OCI-LY7 (cell line): ENCODE measurements at regions not wholly inside any gene's neighbourhood (a gene's known extent, or its start where the extent isn't known, plus 50 kb on each side); places are given as distances from the start of the nearest gene placed in this dataset.

Source experiments
- BruUV-seq: library from RNA; stranded (reverse); fragments of 400-500 nt; replicated peaks from 2 replicates; lab custom pipeline; 2021; lab: Mats Ljungman, UMichigan
- CTCF ChIA-PET: fragments of 300-600 bp; sonication (Branson Sonifier 250); formaldehyde crosslinking; loops from one replicate; lab custom pipeline; 2022; ENCODE audit warnings: antibody characterized with exemption; ENCODE audit not compliant: unreplicated experiment; lab: Charles Lee
- POLR2A ChIA-PET: fragments of 300-600 bp; sonication (Branson Sonifier 250); formaldehyde crosslinking; loops from one replicate; lab custom pipeline; 2022; ENCODE audit warnings: antibody characterized with exemption; lab: Charles Lee
- DNase-seq: peaks from one replicate; pipeline ENCODE4 v3.0.0-alpha.2; 2015; ENCODE audit warnings: low spot score
- H2AFZ ChIP-seq: fragments of 200-600 bp; sonication (generic), shearing (Covaris generic); 2 replicates; pipeline ENCODE4 v1.6.1; 2014; ENCODE audit warnings: mild to moderate bottlenecking, antibody characterized with exemption, low read length, moderate library complexity
- H3K27ac ChIP-seq: fragments of 200-600 bp; sonication (generic); 2 replicates; pipeline ENCODE4 v1.5.1; 2014; ENCODE audit warnings: mixed run types, low read depth, mild to moderate bottlenecking, moderate library complexity, low read length, inconsistent platforms; ENCODE audit not compliant: poor library complexity, severe bottlenecking
- H3K36me3 ChIP-seq: fragments of 200-600 bp; sonication (generic); 2 replicates; pipeline ENCODE4 v1.6.1; 2014; ENCODE audit warnings: mild to moderate bottlenecking, antibody characterized with exemption, low read length, moderate library complexity, mixed read lengths; ENCODE audit not compliant: insufficient read depth
- H3K4me1 ChIP-seq: fragments of 200-600 bp; sonication (generic); 2 replicates; pipeline ENCODE4 v1.5.1; 2014; ENCODE audit warnings: mild to moderate bottlenecking, low read length; ENCODE audit not compliant: insufficient read depth, poor library complexity, severe bottlenecking
- H3K4me2 ChIP-seq: fragments of 200-600 bp; sonication (generic); 2 replicates; pipeline ENCODE4 v1.6.1; 2014; ENCODE audit warnings: mild to moderate bottlenecking, low read length
- H3K4me3 ChIP-seq: fragments of 200-600 bp; sonication (generic); 2 replicates; pipeline ENCODE4 v1.5.1; 2014; ENCODE audit warnings: mild to moderate bottlenecking, low read depth, low read length; ENCODE audit not compliant: poor library complexity, severe bottlenecking
- H3K79me2 ChIP-seq: fragments of 200-600 bp; sonication (generic); 2 replicates; pipeline ENCODE4 v1.6.1; 2016; ENCODE audit warnings: low read depth, mild to moderate bottlenecking, low read length, moderate library complexity, mixed read lengths; ENCODE audit not compliant: insufficient read depth
- H3K9me2 ChIP-seq: fragments of 200-600 bp; sonication (generic); 2 replicates; pipeline ENCODE4 v1.6.1; 2016; ENCODE audit warnings: mild to moderate bottlenecking, low read length, mixed read lengths; ENCODE audit not compliant: insufficient read depth
- H3K9me3 ChIP-seq: fragments of 200-600 bp; sonication (generic); 2 replicates; pipeline ENCODE4 v1.6.1; 2014; ENCODE audit warnings: mild to moderate bottlenecking, mixed run types, low read length, mixed read lengths
- H4K20me1 ChIP-seq: fragments of 200-600 bp; sonication (generic); 2 replicates; pipeline ENCODE4 v1.6.1; 2014; ENCODE audit warnings: mild to moderate bottlenecking, antibody characterized with exemption, low read length, moderate library complexity, mixed read lengths; ENCODE audit not compliant: insufficient read depth
- CTCF ChIP-seq: fragments of 200-600 bp; sonication (generic); conservative IDR thresholded peaks from 2 replicates; pipeline ENCODE4 v1.5.1; 2014; ENCODE audit warnings: mild to moderate bottlenecking, antibody characterized with exemption, low read length, moderate library complexity, mixed read lengths
- EZH2phosphoT487 ChIP-seq: fragments of 200-600 bp; sonication (generic); IDR thresholded peaks from 2 replicates; pipeline ENCODE4 v1.6.1; 2018; ENCODE audit warnings: low read depth, borderline replicate concordance, mild to moderate bottlenecking, mixed run types, antibody characterized with exemption, low read length, moderate library complexity, mixed read lengths
- intact Hi-C: fragments of 100-400 bp; cut with micrococcal nuclease; formaldehyde crosslinking; loops from one replicate; pipeline ENCODE4 v1.10.0; 2022; ENCODE audit not compliant: unreplicated experiment

- no peak for DNase-seq
- intact Hi-C loops, result no loop called here
- Histone ChIP-seq H3K4me3 (no peak overlapping the region), H3K27ac (no peak overlapping the region), H3K4me1 (no peaks in the 10 kb centered on the region), H3K9me2 (no peaks in the 10 kb centered on the region), H4K20me1 (no peaks in the 10 kb centered on the region), H3K79me2 (no peaks in the 10 kb centered on the region), H3K9me3 (no peaks in the 10 kb centered on the region), H2AFZ (no peak overlapping the region), H3K36me3 (no peaks in the 10 kb centered on the region), H3K4me2 (no peak overlapping the region)
- ChIA-PET POLR2A (interaction anchor here (0.6 to 1.1 kb wide), 2 partner anchors 19 to 323 kb away, joined by 3 to 4 read pairs; no protein-coding TSS in a partner anchor), CTCF (no interaction called here)
- no TSS peak for BruUV-seq
- no peak for TF ChIP-seq EZH2phosphoT487
- TF ChIP-seq CTCF, result no peak
Observed at GRCh38 chr14:86143248-86143647, 613.3 kb downstream of the FLRT2 start.

- Histone ChIP-seq H3K4me1 (no peaks in the 10 kb centered on the region), H2AFZ (no peak overlapping the region), H3K9me3 (no peaks in the 10 kb centered on the region), H3K4me2 (no peak overlapping the region), H4K20me1 (no peaks in the 10 kb centered on the region), H3K9me2 (no peaks in the 10 kb centered on the region), H3K79me2 (no peaks in the 10 kb centered on the region), H3K27ac (no peak overlapping the region), H3K36me3 (no peaks in the 10 kb centered on the region), H3K4me3 (no peak overlapping the region)
- no TSS peak for BruUV-seq
- intact Hi-C loops, result no loop called here
- ChIA-PET POLR2A (interaction anchor here (0.6 kb wide), 1 partner anchor 8 kb away, joined by 3 read pairs; no protein-coding TSS in a partner anchor), CTCF (no interaction called here)
- DNase-seq, result no peak
- no peak for TF ChIP-seq CTCF
- TF ChIP-seq EZH2phosphoT487, result no peak
Observed at GRCh38 chr14:86141966-86142365, 612.0 kb downstream of the FLRT2 start.

- no peaks in the 10 kb centered on the region for H4K20me1 ChIP-seq
- no TSS peak for BruUV-seq
Observed at GRCh38 chr14:86129426-86129825, 599.5 kb downstream of the FLRT2 start.

More at GRCh38 chr14:86129426-86129825, 599.5 kb downstream of the FLRT2 start:
- H3K9me2 ChIP-seq, result no peaks in the 10 kb centered on the region
- H3K4me3 ChIP-seq, result no peak overlapping the region
- H3K36me3 ChIP-seq, result no peaks in the 10 kb centered on the region
- no peak for TF ChIP-seq EZH2phosphoT487
- TF ChIP-seq CTCF, result no peak
- no peak overlapping the region for H3K4me2 ChIP-seq
- no peak for DNase-seq
- no peak overlapping the region for H2AFZ ChIP-seq
- ChIA-PET POLR2A (no interaction called here), CTCF (no interaction called here)
- H3K79me2 ChIP-seq, result no peaks in the 10 kb centered on the region
- H3K4me1 ChIP-seq, result no peaks in the 10 kb centered on the region
- intact Hi-C loops, result no loop called here
- no peak overlapping the region for H3K27ac ChIP-seq
- H3K9me3 ChIP-seq, result no peaks in the 10 kb centered on the region
